ENCODE measurements at regions not wholly inside any gene's neighbourhood (a gene's known extent, or its start where the extent isn't known, plus 50 kb on each side); places are given as distances from the start of the nearest gene placed in this dataset.

DNA sequence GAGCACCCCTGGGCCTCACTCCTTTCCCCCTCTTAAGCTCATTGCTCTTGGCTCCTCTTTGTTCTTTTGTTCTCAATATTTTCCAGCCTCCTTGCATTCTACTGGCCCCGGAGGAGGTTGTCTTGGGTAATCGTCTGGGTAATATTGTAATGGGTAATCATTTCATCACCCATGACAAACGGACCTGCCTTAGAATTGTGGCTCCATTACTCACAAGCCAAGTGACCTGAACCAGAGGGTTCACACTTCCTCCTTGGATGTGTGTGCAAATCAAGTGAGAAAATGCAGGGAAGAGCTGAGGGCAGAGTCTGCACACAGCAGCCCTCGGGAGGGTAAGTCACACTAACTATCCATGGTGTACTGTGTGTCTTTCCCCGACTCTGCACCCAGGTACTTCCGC lies 305.0 kb downstream of the BUD13 start:
- no peaks in the 10 kb centered on the region for H3K4me1 ChIP-seq (ENCODE audit: insufficient read depth, low read length, severe bottlenecking)
- no peaks in the 10 kb centered on the region for H3K36me3 ChIP-seq (ENCODE audit: insufficient read depth, low read length)
- H3K9me3 ChIP-seq (ENCODE audit: low read length) = no peaks in the 10 kb centered on the region
- no peak for TF ChIP-seq EZH2 (IDR thresholded peaks at IDR 0.05; ENCODE audit: borderline replicate concordance, low read length)
- no peaks in the 10 kb centered on the region for H3K27me3 ChIP-seq (ENCODE audit: insufficient read depth, low read length)
- no peaks in the 10 kb centered on the region for H4K20me1 ChIP-seq (ENCODE audit: insufficient read depth, low read length)
- H3K4me2 ChIP-seq (ENCODE audit: low read length) = no peak overlapping the region
- no peaks in the 10 kb centered on the region for H3K9me2 ChIP-seq (ENCODE audit: low read depth, low read length)
- H3K4me3 ChIP-seq (ENCODE audit: low read depth, low read length, poor library complexity, severe bottlenecking) = no peak overlapping the region
- H3F3A ChIP-seq (ENCODE audit: insufficient read depth, low read length) = no peaks in the 10 kb centered on the region
- H3K27ac ChIP-seq (ENCODE audit: low read depth, low read length, poor library complexity, severe bottlenecking) = no peak overlapping the region
- H3K9ac ChIP-seq (ENCODE audit: low read length) = no peak overlapping the region
- no peak overlapping the region for H2AFZ ChIP-seq (ENCODE audit: low read length)
- no peaks in the 10 kb centered on the region for H3K79me2 ChIP-seq (ENCODE audit: insufficient read depth, low read length)

DNA sequence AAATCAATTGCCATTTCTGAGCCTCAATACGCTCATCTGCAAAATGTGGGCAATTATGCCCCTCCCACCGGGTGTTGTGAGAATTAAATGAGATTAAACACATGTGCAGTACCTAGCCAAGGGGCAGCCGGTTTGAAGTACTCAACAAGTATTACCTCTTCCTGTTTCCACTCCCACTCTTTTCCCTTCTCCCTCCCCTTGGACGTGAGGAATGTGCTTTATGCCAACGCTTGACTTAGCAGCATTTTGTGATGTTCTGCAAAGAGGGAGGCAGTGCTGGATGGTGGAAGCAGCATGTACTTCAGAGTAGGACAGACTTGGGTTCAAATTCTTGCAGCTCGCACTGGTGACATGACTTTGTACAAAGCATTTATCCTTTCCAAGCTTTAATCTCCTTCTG lies 306.0 kb downstream of the BUD13 start:
- Histone ChIP-seq H3K9me2 (ENCODE audit: low read depth, low read length) (no peaks in the 10 kb centered on the region), H3K4me2 (ENCODE audit: low read length) (no peak overlapping the region), H3K27ac (ENCODE audit: low read depth, low read length, poor library complexity, severe bottlenecking) (no peak overlapping the region), H3F3A (ENCODE audit: insufficient read depth, low read length) (no peaks in the 10 kb centered on the region), H3K9me3 (ENCODE audit: low read length) (no peaks in the 10 kb centered on the region), H3K4me1 (ENCODE audit: insufficient read depth, low read length, severe bottlenecking) (no peaks in the 10 kb centered on the region), H3K36me3 (ENCODE audit: insufficient read depth, low read length) (no peaks in the 10 kb centered on the region), H2AFZ (ENCODE audit: low read length) (no peak overlapping the region), H3K79me2 (ENCODE audit: insufficient read depth, low read length) (no peaks in the 10 kb centered on the region), H3K9ac (ENCODE audit: low read length) (no peak overlapping the region), H3K4me3 (ENCODE audit: low read depth, low read length, poor library complexity, severe bottlenecking) (no peak overlapping the region), H4K20me1 (ENCODE audit: insufficient read depth, low read length) (no peaks in the 10 kb centered on the region), H3K27me3 (ENCODE audit: insufficient read depth, low read length) (no peaks in the 10 kb centered on the region)
- TF ChIP-seq EZH2 (IDR thresholded peaks at IDR 0.05; ENCODE audit: borderline replicate concordance, low read length) = no peak
- TF ChIP-seq, protein P1, sequence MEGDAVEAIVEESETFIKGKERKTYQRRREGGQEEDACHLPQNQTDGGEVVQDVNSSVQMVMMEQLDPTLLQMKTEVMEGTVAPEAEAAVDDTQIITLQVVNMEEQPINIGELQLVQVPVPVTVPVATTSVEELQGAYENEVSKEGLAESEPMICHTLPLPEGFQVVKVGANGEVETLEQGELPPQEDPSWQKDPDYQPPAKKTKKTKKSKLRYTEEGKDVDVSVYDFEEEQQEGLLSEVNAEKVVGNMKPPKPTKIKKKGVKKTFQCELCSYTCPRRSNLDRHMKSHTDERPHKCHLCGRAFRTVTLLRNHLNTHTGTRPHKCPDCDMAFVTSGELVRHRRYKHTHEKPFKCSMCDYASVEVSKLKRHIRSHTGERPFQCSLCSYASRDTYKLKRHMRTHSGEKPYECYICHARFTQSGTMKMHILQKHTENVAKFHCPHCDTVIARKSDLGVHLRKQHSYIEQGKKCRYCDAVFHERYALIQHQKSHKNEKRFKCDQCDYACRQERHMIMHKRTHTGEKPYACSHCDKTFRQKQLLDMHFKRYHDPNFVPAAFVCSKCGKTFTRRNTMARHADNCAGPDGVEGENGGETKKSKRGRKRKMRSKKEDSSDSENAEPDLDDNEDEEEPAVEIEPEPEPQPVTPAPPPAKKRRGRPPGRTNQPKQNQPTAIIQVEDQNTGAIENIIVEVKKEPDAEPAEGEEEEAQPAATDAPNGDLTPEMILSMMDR (IDR thresholded peaks at IDR 0.05; ENCODE audit: low read length) = no peak

DNA sequence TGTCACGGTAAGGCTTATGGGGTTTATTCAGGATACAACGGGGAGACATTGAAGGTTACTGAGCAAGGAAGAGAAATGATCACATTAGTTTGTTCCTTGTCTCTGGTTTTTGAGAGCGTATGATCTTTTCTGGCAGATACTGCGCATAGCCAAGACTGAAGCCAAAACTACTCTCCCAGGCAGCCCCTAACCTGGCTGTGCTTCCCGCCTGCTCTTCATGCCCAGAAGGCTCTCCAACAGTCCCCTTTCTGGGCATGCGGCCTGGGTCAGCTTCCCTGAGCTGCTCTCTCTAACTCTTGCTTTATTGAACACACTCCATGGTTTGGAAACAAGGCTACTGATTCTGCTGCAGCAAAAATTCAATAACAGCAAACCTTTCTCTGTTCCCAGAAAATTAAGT lies 306.6 kb downstream of the BUD13 start:
- TF ChIP-seq EZH2 (IDR thresholded peaks at IDR 0.05; ENCODE audit: borderline replicate concordance, low read length) = no peak
- TF ChIP-seq, protein P1 (IDR thresholded peaks at IDR 0.05; ENCODE audit: low read length) = no peak
- Histone ChIP-seq H3K4me2 (ENCODE audit: low read length) (no peak overlapping the region), H3F3A (ENCODE audit: insufficient read depth, low read length) (no peaks in the 10 kb centered on the region), H3K4me3 (ENCODE audit: low read depth, low read length, poor library complexity, severe bottlenecking) (no peak overlapping the region), H3K4me1 (ENCODE audit: insufficient read depth, low read length, severe bottlenecking) (no peaks in the 10 kb centered on the region), H3K27ac (ENCODE audit: low read depth, low read length, poor library complexity, severe bottlenecking) (no peak overlapping the region), H3K9ac (ENCODE audit: low read length) (no peak overlapping the region), H4K20me1 (ENCODE audit: insufficient read depth, low read length) (no peaks in the 10 kb centered on the region), H3K9me2 (ENCODE audit: low read depth, low read length) (no peaks in the 10 kb centered on the region), H3K9me3 (ENCODE audit: low read length) (no peaks in the 10 kb centered on the region), H3K79me2 (ENCODE audit: insufficient read depth, low read length) (no peaks in the 10 kb centered on the region), H3K27me3 (ENCODE audit: insufficient read depth, low read length) (no peaks in the 10 kb centered on the region), H3K36me3 (ENCODE audit: insufficient read depth, low read length) (no peaks in the 10 kb centered on the region), H2AFZ (ENCODE audit: low read length) (no peak overlapping the region)

DNA sequence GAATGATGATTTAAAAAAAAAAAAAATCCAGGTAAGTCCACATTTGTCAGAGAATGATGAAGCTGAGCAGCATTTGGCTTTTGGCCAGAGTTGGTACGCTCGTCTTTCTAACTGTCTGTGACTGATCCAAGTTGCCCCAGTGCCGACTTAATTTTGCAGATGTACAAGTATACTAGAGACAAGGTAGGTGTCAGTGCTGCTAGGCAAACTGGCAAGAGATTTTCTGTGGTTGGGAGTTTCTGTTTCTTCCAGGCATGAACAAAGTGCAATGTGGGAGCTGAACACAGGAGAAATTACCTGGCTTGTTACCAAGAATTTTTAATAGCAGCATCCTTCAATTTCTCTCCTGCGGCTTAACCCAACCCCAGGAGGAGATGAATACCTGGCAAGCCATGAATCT lies 307.7 kb downstream of the BUD13 start:
- TF ChIP-seq, protein P1 (IDR thresholded peaks at IDR 0.05; ENCODE audit: low read length) = no peak
- TF ChIP-seq EZH2 (IDR thresholded peaks at IDR 0.05; ENCODE audit: borderline replicate concordance, low read length) = no peak
- Histone ChIP-seq H2AFZ (ENCODE audit: low read length) (no peak overlapping the region), H3K36me3 (ENCODE audit: insufficient read depth, low read length) (no peaks in the 10 kb centered on the region), H3K9ac (ENCODE audit: low read length) (no peak overlapping the region), H3K27ac (ENCODE audit: low read depth, low read length, poor library complexity, severe bottlenecking) (no peak overlapping the region), H4K20me1 (ENCODE audit: insufficient read depth, low read length) (no peaks in the 10 kb centered on the region), H3K79me2 (ENCODE audit: insufficient read depth, low read length) (no peaks in the 10 kb centered on the region), H3K4me2 (ENCODE audit: low read length) (no peak overlapping the region), H3K4me1 (ENCODE audit: insufficient read depth, low read length, severe bottlenecking) (no peaks in the 10 kb centered on the region), H3K9me3 (ENCODE audit: low read length) (no peaks in the 10 kb centered on the region), H3K9me2 (ENCODE audit: low read depth, low read length) (no peaks in the 10 kb centered on the region), H3K4me3 (ENCODE audit: low read depth, low read length, poor library complexity, severe bottlenecking) (no peak overlapping the region), H3F3A (ENCODE audit: insufficient read depth, low read length) (no peaks in the 10 kb centered on the region), H3K27me3 (ENCODE audit: insufficient read depth, low read length) (no peaks in the 10 kb centered on the region)

Measured in OCI-LY1 (cell line).